Neural cell (in vitro differentiated cells): ENCODE measurements at regions not wholly inside any gene's neighbourhood (a gene's known extent, or its start where the extent isn't known, plus 50 kb on each side); places are given as distances from the start of the nearest gene placed in this dataset.

Experiments
- H2AFZ ChIP-seq: fragments of 200-600, 300-800 bp; sonication (generic), shearing (Covaris generic); 2 replicates; pipeline ENCODE4 v1.6.0; 2014; ENCODE audit warnings: low read depth, mild to moderate bottlenecking, antibody characterized with exemption, low read length, moderate library complexity
- H3F3A ChIP-seq: fragments of 200-600 bp; shearing (Covaris generic); 2 replicates; pipeline ENCODE4 v1.6.1; 2016; ENCODE audit warnings: mild to moderate bottlenecking, moderate library complexity, mixed read lengths, antibody characterized with exemption, low read length; ENCODE audit not compliant: insufficient read depth, poor library complexity, severe bottlenecking
- H3K27ac ChIP-seq: fragments of 200-600, 300-800 bp; sonication (generic), shearing (Covaris generic); 2 replicates; pipeline ENCODE4 v1.5.1; 2014; ENCODE audit warnings: mild to moderate bottlenecking, low read length, moderate library complexity
- H3K27me3 ChIP-seq: fragments of 300-800, 200-600 bp; sonication (generic), shearing (Covaris generic); 2 replicates; pipeline ENCODE4 v1.6.0; 2014; ENCODE audit warnings: mild to moderate bottlenecking, low read depth, low read length, moderate library complexity; ENCODE audit not compliant: insufficient read depth
- H3K36me3 ChIP-seq: fragments of 300-800, 200-600 bp; sonication (generic), shearing (Covaris generic); 2 replicates; pipeline ENCODE4 v1.5.1; 2014; ENCODE audit warnings: mild to moderate bottlenecking, antibody characterized with exemption, low read length, moderate library complexity; ENCODE audit not compliant: insufficient read depth
- H3K4me2 ChIP-seq: fragments of 300-800, 200-600 bp; sonication (generic), shearing (Covaris generic); 2 replicates; pipeline ENCODE4 v1.6.0; 2014; ENCODE audit warnings: mild to moderate bottlenecking, low read length
- H3K4me3 ChIP-seq: fragments of 300-800, 200-600 bp; sonication (generic), shearing (Covaris generic); 2 replicates; pipeline ENCODE4 v1.5.1; 2014; ENCODE audit warnings: mild to moderate bottlenecking, low read length, moderate library complexity
- H3K79me2 ChIP-seq: fragments of 200-600 bp; shearing (Covaris generic); replicated peaks from 2 replicates; pipeline ENCODE4 v1.6.0; 2014; ENCODE audit warnings: mild to moderate bottlenecking, low read length, moderate library complexity; ENCODE audit not compliant: insufficient read depth
- H3K9ac ChIP-seq: fragments of 300-800, 200-600 bp; sonication (generic), shearing (Covaris generic); 2 replicates; pipeline ENCODE4 v1.6.1; 2016; ENCODE audit warnings: mild to moderate bottlenecking, low read length, mixed read lengths
- H3K9me2 ChIP-seq: fragments of 200-600 bp; shearing (Covaris generic); 2 replicates; pipeline ENCODE4 v1.6.1; 2016; ENCODE audit warnings: mild to moderate bottlenecking, low read length, mixed read lengths; ENCODE audit not compliant: insufficient read depth
- H3K9me3 ChIP-seq: fragments of 200-600, 300-800 bp; sonication (generic), shearing (Covaris generic); 2 replicates; pipeline ENCODE4 v1.6.1; 2016; ENCODE audit warnings: mild to moderate bottlenecking, mixed run types, low read length, moderate library complexity, mixed read lengths
- H4K20me1 ChIP-seq: fragments of 200-600 bp; shearing (Covaris generic); 2 replicates; pipeline ENCODE4 v1.6.1; 2016; ENCODE audit warnings: mild to moderate bottlenecking, mixed run types; ENCODE audit not compliant: insufficient read depth
- EP300 ChIP-seq: fragments of 450-650 bp; conservative IDR thresholded peaks from 2 replicates; pipeline ENCODE4 v1.6.1; 2014; ENCODE audit warnings: antibody characterized with exemption, mild to moderate bottlenecking, moderate library complexity; ENCODE audit not compliant: poor library complexity, severe bottlenecking
- EZH2 ChIP-seq: fragments of 200-600, 300-800 bp; shearing (Covaris generic), sonication (generic); IDR thresholded peaks from 2 replicates; pipeline ENCODE4 v1.6.1; 2014; ENCODE audit warnings: antibody characterized with exemption, low read length, borderline replicate concordance, mild to moderate bottlenecking; ENCODE audit not compliant: insufficient read depth, poor library complexity, severe bottlenecking
- MXI1 ChIP-seq: fragments of 450-650 bp; conservative IDR thresholded peaks from 2 replicates; pipeline ENCODE4 v1.6.1; 2014; ENCODE audit warnings: antibody characterized with exemption, mild to moderate bottlenecking; ENCODE audit not compliant: poor library complexity, severe bottlenecking
- POLR2AphosphoS5 ChIP-seq: IDR thresholded peaks from 2 replicates; pipeline ENCODE4 v1.6.1; 2012
- RAD21 ChIP-seq: fragments of 450-650 bp; conservative IDR thresholded peaks from 2 replicates; pipeline ENCODE4 v1.6.1; 2014; ENCODE audit warnings: antibody characterized with exemption, mild to moderate bottlenecking, moderate library complexity
- REST ChIP-seq: IDR thresholded peaks from 2 replicates; pipeline ENCODE4 v1.6.1; 2012; ENCODE audit warnings: borderline replicate concordance
- SMC3 ChIP-seq: fragments of 450-650 bp; conservative IDR thresholded peaks from 2 replicates; pipeline ENCODE4 v1.6.1; 2014; ENCODE audit warnings: antibody characterized with exemption, mild to moderate bottlenecking, moderate library complexity; ENCODE audit not compliant: poor library complexity
- TAF1 ChIP-seq: IDR thresholded peaks from 2 replicates; pipeline ENCODE4 v1.6.1; 2012; ENCODE audit warnings: low read depth
- TF ChIP-seq, protein P1 (sequence below): fragments of 450-650 bp; IDR thresholded peaks from 2 replicates; pipeline ENCODE4 v1.5.1; 2014; ENCODE audit warnings: antibody characterized with exemption, mild to moderate bottlenecking, moderate library complexity; ENCODE audit not compliant: poor library complexity, severe bottlenecking

- Histone ChIP-seq H3K9ac (no peak overlapping the region), H4K20me1 (no peaks in the 10 kb centered on the region), H3K79me2 (no peaks in the 10 kb centered on the region), H3K27me3 (no peaks in the 10 kb centered on the region), H2AFZ (no peak overlapping the region), H3K36me3 (no peaks in the 10 kb centered on the region), H3K27ac (no peak overlapping the region), H3K9me2 (no peaks in the 10 kb centered on the region), H3K9me3 (no peaks in the 10 kb centered on the region), H3K4me2 (no peak overlapping the region), H3F3A (no peaks in the 10 kb centered on the region), H3K4me3 (no peak overlapping the region)
- TF ChIP-seq SMC3: no peak
- TF ChIP-seq REST: no peak
- TF ChIP-seq, protein P1, sequence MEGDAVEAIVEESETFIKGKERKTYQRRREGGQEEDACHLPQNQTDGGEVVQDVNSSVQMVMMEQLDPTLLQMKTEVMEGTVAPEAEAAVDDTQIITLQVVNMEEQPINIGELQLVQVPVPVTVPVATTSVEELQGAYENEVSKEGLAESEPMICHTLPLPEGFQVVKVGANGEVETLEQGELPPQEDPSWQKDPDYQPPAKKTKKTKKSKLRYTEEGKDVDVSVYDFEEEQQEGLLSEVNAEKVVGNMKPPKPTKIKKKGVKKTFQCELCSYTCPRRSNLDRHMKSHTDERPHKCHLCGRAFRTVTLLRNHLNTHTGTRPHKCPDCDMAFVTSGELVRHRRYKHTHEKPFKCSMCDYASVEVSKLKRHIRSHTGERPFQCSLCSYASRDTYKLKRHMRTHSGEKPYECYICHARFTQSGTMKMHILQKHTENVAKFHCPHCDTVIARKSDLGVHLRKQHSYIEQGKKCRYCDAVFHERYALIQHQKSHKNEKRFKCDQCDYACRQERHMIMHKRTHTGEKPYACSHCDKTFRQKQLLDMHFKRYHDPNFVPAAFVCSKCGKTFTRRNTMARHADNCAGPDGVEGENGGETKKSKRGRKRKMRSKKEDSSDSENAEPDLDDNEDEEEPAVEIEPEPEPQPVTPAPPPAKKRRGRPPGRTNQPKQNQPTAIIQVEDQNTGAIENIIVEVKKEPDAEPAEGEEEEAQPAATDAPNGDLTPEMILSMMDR: no peak
- TF ChIP-seq POLR2AphosphoS5: no peak
- no peak for TF ChIP-seq RAD21
- no peak for TF ChIP-seq TAF1
- TF ChIP-seq EP300: no peak
- no peak for TF ChIP-seq MXI1
- no peak for TF ChIP-seq EZH2
Measured at GRCh38 chr16:88293097-88293496, 89.7 kb upstream of the ZNF469 start.

GRCh38 chr16:88295671-88296436 is 86.9 kb upstream of the ZNF469 start:
- H3K9ac ChIP-seq: no peak overlapping the region
- H3K36me3 ChIP-seq: no peaks in the 10 kb centered on the region
- H3K79me2 ChIP-seq: no peaks in the 10 kb centered on the region
- H3F3A ChIP-seq: no peaks in the 10 kb centered on the region
- no peak overlapping the region for H2AFZ ChIP-seq
- no peak overlapping the region for H3K27ac ChIP-seq
- H3K9me2 ChIP-seq: no peaks in the 10 kb centered on the region
- no peaks in the 10 kb centered on the region for H3K27me3 ChIP-seq
- H3K4me3 ChIP-seq: no peak overlapping the region
- H4K20me1 ChIP-seq: no peaks in the 10 kb centered on the region
- H3K9me3 ChIP-seq: no peaks in the 10 kb centered on the region
- TF ChIP-seq SMC3: no peak
- no peak for TF ChIP-seq MXI1
- no peak for TF ChIP-seq EZH2
- TF ChIP-seq POLR2AphosphoS5: no peak
- no peak for TF ChIP-seq TAF1
- TF ChIP-seq, protein P1: no peak
- TF ChIP-seq REST: no peak
- no peak for TF ChIP-seq RAD21
- no peak for TF ChIP-seq EP300
- no peak overlapping the region for H3K4me2 ChIP-seq
